Suppressor macrophage treated with lipopolysaccharide for 4 hours (primary cell): ENCODE measurements at regions not wholly inside any gene's neighbourhood (a gene's known extent, or its start where the extent isn't known, plus 50 kb on each side); places are given as distances from the start of the nearest gene placed in this dataset.

Experiments used
- DNase-seq: peaks from one replicate; pipeline ENCODE4 v3.0.0-alpha.2; 2020

DNA sequence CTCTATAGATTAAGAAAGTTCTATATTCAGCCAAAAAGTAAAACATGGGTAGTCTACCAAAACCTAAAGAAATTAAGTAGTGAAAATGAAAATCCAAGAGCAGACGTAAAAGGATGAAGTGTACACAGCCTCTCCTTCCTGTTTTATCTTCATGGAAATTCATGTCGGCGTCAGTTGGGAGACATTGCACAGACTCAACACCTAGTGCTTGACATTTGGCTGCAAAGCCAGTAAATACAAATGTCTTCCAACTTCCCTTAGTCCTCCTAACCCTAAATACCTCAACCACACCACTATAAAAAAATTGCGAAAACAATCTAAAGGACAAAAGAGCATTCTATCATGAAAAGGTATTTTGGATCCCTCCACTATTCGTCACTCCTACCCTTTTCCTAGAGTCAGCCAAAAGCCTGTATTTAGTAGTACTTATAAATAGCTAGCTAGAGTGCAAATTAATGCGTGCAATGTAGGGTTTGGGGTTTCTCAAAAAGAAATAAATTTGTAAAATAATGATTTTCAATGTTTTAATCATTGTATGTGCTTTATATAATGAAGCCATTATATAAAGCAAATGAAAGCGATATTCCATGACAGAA lies 56.4 kb upstream of the TRPC4 start:
- no peak for DNase-seq

DNA sequence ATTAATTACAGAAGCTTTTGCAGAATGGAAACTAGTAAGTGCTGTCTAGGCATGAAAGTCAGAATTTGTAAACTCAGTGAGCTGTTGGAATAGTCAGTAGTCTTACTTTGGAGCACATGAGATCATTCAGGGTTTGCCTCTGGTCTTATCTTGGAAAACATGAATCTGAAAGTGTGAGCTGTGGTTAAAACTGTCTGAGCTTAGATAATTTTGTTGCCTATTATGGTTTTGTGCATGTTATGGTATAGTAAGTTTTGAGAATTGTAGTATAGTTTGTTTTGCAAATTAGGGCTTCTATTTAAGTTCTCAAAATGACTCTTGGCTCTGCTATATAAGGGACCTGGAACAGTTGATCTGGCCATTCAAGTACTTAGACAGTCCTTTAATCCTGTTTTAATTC lies 53.7 kb upstream of the TRPC4 start:
- DNase-seq, result no peak

DNA sequence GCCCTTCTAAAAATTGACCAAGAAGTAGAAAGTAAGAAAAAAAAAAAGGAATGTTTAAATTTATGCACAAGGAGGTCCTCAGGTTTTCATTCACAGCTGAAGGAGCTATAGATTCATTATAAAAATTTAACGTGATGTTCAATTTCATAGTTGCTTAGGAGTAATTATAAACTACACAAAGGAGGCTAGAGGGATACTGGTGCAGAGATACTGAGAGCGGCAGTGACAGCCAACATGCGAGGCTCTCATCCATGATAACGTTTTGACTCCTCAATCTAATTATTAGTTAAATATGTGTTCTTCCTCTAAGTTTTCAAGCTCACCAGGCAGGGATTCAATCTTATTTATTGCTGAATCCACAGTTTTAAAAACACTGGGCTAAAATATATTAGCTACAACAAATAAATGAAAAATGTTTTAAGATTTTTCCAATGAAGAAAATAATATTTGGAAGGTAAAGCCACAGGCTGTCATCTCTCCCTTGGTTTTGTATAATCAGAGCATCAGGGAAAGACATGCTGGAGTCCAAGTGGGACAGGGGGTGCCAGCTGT lies 49.8 kb upstream of the TRPC4 start:
- DNase-seq, result no peak
